ENCODE measurements at regions not wholly inside any gene's neighbourhood (a gene's known extent, or its start where the extent isn't known, plus 50 kb on each side); places are given as distances from the start of the nearest gene placed in this dataset.

- no peak for TF ChIP-seq CTCF (IDR thresholded peaks at IDR 0.05)
- no peak overlapping the region for H3K4me3 Mint-ChIP-seq
- intact Hi-C loops (cut with micrococcal nuclease) = no loop called here
- ATAC-seq (ENCODE audit: low read depth) (no peak), DNase-seq (no peak)
- POLR2A ChIA-PET = no interaction called here
- no peak overlapping the region for H3K27ac Mint-ChIP-seq
- no peaks in the 10 kb centered on the region for H3K36me3 Mint-ChIP-seq (ENCODE audit: low read depth)
- H3K27me3 Mint-ChIP-seq = peaks cover 9% of the 10 kb centered on the region
- peaks cover 2% of the 10 kb centered on the region for H3K9me3 Mint-ChIP-seq
- CTCF ChIA-PET = no interaction called here
- no peaks in the 10 kb centered on the region for H3K4me1 Mint-ChIP-seq
Measured at GRCh38 chr15:94135486-94136147, 95.7 kb upstream of the MCTP2 start.

GRCh38 chr15:94131875-94132274 lies 99.5 kb upstream of the MCTP2 start:
- no peak for ATAC-seq (ENCODE audit: low read depth)
- POLR2A ChIA-PET = no interaction called here
- Mint-ChIP-seq H3K27ac (no peak overlapping the region), H3K9me3 (peaks cover 2% of the 10 kb centered on the region), H3K36me3 (ENCODE audit: low read depth) (no peaks in the 10 kb centered on the region), H3K4me1 (no peaks in the 10 kb centered on the region), H3K4me3 (no peak overlapping the region), H3K27me3 (peaks cover 11% of the 10 kb centered on the region)
- CTCF ChIA-PET = no interaction called here
- TF ChIP-seq CTCF (IDR thresholded peaks at IDR 0.05) = no peak
- intact Hi-C loops (cut with micrococcal nuclease) = no loop called here
- DNase-seq = no peak

- Mint-ChIP-seq H3K36me3 (ENCODE audit: low read depth) (no peaks in the 10 kb centered on the region), H3K9me3 (peaks cover 2% of the 10 kb centered on the region), H3K4me1 (no peaks in the 10 kb centered on the region), H3K4me3 (no peak overlapping the region), H3K27ac (no peak overlapping the region), H3K27me3 (peaks cover 11% of the 10 kb centered on the region)
- TF ChIP-seq CTCF (IDR thresholded peaks at IDR 0.05) = no peak
- ChIA-PET CTCF (no interaction called here), POLR2A (no interaction called here)
- DNase-seq (no peak), ATAC-seq (ENCODE audit: low read depth) (no peak)
- intact Hi-C loops (cut with micrococcal nuclease) = no loop called here
Measured at GRCh38 chr15:94130504-94130903, 100.9 kb upstream of the MCTP2 start.

- Mint-ChIP-seq H3K27ac (no peak overlapping the region), H3K9me3 (no peaks in the 10 kb centered on the region), H3K36me3 (ENCODE audit: low read depth) (no peaks in the 10 kb centered on the region), H3K4me3 (no peak overlapping the region), H3K27me3 (peaks cover 3% of the 10 kb centered on the region), H3K4me1 (no peaks in the 10 kb centered on the region)
- intact Hi-C loops (cut with micrococcal nuclease) = no loop called here
- TF ChIP-seq CTCF (IDR thresholded peaks at IDR 0.05) = no peak
- ChIA-PET CTCF (interaction anchor here (1.4 kb wide), 1 partner anchor 36 kb away, joined by 3 read pairs; no protein-coding TSS in a partner anchor), POLR2A (no interaction called here)
- ATAC-seq (ENCODE audit: low read depth) (no peak), DNase-seq (no peak)
Measured at GRCh38 chr15:94127006-94127405, 104.4 kb upstream of the MCTP2 start.

GRCh38 chr15:94125698-94126097 lies 105.7 kb upstream of the MCTP2 start:
- POLR2A ChIA-PET = no interaction called here
- no peak for DNase-seq
- ATAC-seq (ENCODE audit: low read depth) = no peak
- CTCF ChIA-PET = interaction anchor here (0.9 kb wide), 1 partner anchor 8 kb away, joined by 3 read pairs; no protein-coding TSS in a partner anchor
- intact Hi-C loops (cut with micrococcal nuclease) = no loop called here
- peaks cover 3% of the 10 kb centered on the region for H3K27me3 Mint-ChIP-seq
- no peaks in the 10 kb centered on the region for H3K9me3 Mint-ChIP-seq
- no peak overlapping the region for H3K27ac Mint-ChIP-seq
- TF ChIP-seq CTCF (IDR thresholded peaks at IDR 0.05) = no peak
- no peaks in the 10 kb centered on the region for H3K4me1 Mint-ChIP-seq
- H3K36me3 Mint-ChIP-seq (ENCODE audit: low read depth) = no peaks in the 10 kb centered on the region
- H3K4me3 Mint-ChIP-seq = no peak overlapping the region

Data from activated B cell treated with CpG ODN at 0.5 μM for 24 hours (primary cell).